ENCODE measurements at regions not wholly inside any gene's neighbourhood (a gene's known extent, or its start where the extent isn't known, plus 50 kb on each side); places are given as distances from the start of the nearest gene placed in this dataset.

DNA sequence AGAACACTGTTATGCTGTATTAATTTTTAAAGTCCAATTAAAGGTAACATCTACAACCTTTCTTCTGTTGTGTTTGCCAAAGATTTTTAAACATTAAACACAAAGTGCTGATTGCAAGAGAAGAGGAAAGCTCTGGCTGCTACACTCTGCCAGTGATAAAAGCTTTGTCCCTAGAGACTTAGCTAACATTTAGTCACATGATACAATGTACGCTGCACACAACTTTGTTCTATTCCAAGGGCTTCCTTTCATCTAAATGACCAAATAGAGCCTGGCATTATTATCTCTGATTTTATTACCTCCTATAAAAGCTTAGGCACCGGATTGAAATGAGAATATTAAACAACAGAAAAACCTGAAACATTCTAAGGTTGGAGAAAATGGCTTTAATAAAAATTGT is 388.7 kb upstream of the PMFBP1 start:
- Histone ChIP-seq H3K27ac (replicated peaks) (no peak overlapping the region), H3K4me3 (replicated peaks; ENCODE audit: insufficient read depth, low read length) (no peak overlapping the region), H3K27me3 (ENCODE audit: insufficient read depth, poor library complexity, severe bottlenecking) (no peaks in the 10 kb centered on the region)
- TF ChIP-seq, protein P1, sequence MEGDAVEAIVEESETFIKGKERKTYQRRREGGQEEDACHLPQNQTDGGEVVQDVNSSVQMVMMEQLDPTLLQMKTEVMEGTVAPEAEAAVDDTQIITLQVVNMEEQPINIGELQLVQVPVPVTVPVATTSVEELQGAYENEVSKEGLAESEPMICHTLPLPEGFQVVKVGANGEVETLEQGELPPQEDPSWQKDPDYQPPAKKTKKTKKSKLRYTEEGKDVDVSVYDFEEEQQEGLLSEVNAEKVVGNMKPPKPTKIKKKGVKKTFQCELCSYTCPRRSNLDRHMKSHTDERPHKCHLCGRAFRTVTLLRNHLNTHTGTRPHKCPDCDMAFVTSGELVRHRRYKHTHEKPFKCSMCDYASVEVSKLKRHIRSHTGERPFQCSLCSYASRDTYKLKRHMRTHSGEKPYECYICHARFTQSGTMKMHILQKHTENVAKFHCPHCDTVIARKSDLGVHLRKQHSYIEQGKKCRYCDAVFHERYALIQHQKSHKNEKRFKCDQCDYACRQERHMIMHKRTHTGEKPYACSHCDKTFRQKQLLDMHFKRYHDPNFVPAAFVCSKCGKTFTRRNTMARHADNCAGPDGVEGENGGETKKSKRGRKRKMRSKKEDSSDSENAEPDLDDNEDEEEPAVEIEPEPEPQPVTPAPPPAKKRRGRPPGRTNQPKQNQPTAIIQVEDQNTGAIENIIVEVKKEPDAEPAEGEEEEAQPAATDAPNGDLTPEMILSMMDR (IDR thresholded peaks at IDR 0.05; ENCODE audit: insufficient read depth, low read length), result no peak
- TF ChIP-seq GABPA (IDR thresholded peaks at IDR 0.05; ENCODE audit: low read depth), result no peak
- TF ChIP-seq, protein P2, sequence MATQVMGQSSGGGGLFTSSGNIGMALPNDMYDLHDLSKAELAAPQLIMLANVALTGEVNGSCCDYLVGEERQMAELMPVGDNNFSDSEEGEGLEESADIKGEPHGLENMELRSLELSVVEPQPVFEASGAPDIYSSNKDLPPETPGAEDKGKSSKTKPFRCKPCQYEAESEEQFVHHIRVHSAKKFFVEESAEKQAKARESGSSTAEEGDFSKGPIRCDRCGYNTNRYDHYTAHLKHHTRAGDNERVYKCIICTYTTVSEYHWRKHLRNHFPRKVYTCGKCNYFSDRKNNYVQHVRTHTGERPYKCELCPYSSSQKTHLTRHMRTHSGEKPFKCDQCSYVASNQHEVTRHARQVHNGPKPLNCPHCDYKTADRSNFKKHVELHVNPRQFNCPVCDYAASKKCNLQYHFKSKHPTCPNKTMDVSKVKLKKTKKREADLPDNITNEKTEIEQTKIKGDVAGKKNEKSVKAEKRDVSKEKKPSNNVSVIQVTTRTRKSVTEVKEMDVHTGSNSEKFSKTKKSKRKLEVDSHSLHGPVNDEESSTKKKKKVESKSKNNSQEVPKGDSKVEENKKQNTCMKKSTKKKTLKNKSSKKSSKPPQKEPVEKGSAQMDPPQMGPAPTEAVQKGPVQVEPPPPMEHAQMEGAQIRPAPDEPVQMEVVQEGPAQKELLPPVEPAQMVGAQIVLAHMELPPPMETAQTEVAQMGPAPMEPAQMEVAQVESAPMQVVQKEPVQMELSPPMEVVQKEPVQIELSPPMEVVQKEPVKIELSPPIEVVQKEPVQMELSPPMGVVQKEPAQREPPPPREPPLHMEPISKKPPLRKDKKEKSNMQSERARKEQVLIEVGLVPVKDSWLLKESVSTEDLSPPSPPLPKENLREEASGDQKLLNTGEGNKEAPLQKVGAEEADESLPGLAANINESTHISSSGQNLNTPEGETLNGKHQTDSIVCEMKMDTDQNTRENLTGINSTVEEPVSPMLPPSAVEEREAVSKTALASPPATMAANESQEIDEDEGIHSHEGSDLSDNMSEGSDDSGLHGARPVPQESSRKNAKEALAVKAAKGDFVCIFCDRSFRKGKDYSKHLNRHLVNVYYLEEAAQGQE (IDR thresholded peaks at IDR 0.05; ENCODE audit: insufficient replicate concordance, low read depth), result no peak
- TF ChIP-seq SPI1 (IDR thresholded peaks at IDR 0.05; ENCODE audit: borderline replicate concordance, low read depth), result no peak
- no peak for TF ChIP-seq POLR2AphosphoS5 (IDR thresholded peaks at IDR 0.05; ENCODE audit: low read depth)
- DNase-seq (ENCODE audit: low read depth in 1 of 2, low spot score in 1 of 2), result no peak

DNA sequence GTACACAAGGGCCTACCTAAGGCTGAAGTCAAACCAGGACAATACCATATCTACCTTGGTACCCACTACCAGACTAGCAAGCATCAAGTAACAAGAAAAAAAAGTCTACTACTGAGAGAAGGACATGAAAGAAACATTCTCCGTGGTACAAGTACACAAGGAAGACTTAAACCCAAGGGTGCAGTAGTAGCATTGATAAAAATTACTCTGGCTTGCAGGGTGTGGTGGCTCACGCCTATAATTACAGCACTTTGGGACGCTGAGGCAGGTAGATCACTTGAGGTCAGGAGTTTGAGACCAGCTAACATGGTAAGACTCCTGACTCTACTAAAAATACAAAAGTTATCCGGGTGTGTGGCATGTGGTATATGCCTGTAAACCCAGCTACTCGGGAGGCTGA is 386.5 kb upstream of the PMFBP1 start:
- TF ChIP-seq, protein P1 (IDR thresholded peaks at IDR 0.05; ENCODE audit: insufficient read depth, low read length), result no peak
- no peak for TF ChIP-seq POLR2AphosphoS5 (IDR thresholded peaks at IDR 0.05; ENCODE audit: low read depth)
- TF ChIP-seq SPI1 (IDR thresholded peaks at IDR 0.05; ENCODE audit: borderline replicate concordance, low read depth), result no peak
- TF ChIP-seq GABPA (IDR thresholded peaks at IDR 0.05; ENCODE audit: low read depth), result no peak
- TF ChIP-seq, protein P2 (IDR thresholded peaks at IDR 0.05; ENCODE audit: insufficient replicate concordance, low read depth), result no peak
- Histone ChIP-seq H3K4me3 (replicated peaks; ENCODE audit: insufficient read depth, low read length) (no peak overlapping the region), H3K27ac (replicated peaks) (no peak overlapping the region), H3K27me3 (ENCODE audit: insufficient read depth, poor library complexity, severe bottlenecking) (no peaks in the 10 kb centered on the region)
- DNase-seq (ENCODE audit: low read depth in 1 of 2, low spot score in 1 of 2), result no peak

DNA sequence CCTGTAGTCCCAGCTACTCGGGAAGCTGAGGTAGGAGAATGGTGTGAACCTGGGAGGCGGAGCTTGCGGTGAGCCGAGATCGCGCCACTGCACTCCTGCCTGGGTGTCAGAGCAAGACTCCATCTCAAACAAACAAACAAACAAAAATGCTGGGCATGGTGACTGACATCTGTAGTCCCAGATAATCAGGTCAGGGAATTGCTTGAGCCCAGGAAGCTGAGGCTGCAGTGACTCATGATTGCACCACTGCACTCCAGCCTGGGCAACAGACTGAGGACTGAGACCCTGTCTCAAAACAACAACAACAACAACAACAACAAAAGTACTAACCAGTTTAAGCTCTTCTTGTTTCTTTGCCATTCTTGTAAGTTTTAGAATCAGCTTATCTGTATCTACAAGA is 383.0 kb upstream of the PMFBP1 start:
- no peak for DNase-seq (ENCODE audit: low read depth in 1 of 2, low spot score in 1 of 2)
- no peak overlapping the region for H3K27ac ChIP-seq (replicated peaks)
- TF ChIP-seq GABPA (IDR thresholded peaks at IDR 0.05; ENCODE audit: low read depth) (no peak), POLR2AphosphoS5 (IDR thresholded peaks at IDR 0.05; ENCODE audit: low read depth) (no peak), SPI1 (IDR thresholded peaks at IDR 0.05; ENCODE audit: borderline replicate concordance, low read depth) (no peak)
- TF ChIP-seq, protein P1 (IDR thresholded peaks at IDR 0.05; ENCODE audit: insufficient read depth, low read length), result no peak
- TF ChIP-seq, protein P2 (IDR thresholded peaks at IDR 0.05; ENCODE audit: insufficient replicate concordance, low read depth), result no peak
- no peak overlapping the region for H3K4me3 ChIP-seq (replicated peaks; ENCODE audit: insufficient read depth, low read length)
- no peaks in the 10 kb centered on the region for H3K27me3 ChIP-seq (ENCODE audit: insufficient read depth, poor library complexity, severe bottlenecking)

Data from HL-60 (cell line).